ENCODE measurements at regions not wholly inside any gene's neighbourhood (a gene's known extent, or its start where the extent isn't known, plus 50 kb on each side); places are given as distances from the start of the nearest gene placed in this dataset.

- no peak for TF ChIP-seq CTCF (IDR thresholded peaks at IDR 0.05)
- no peak for TF ChIP-seq ZFX (IDR thresholded peaks at IDR 0.05; ENCODE audit: borderline replicate concordance)
Measured at GRCh38 chr22:48581796-48582469, 1245.7 kb downstream of the BRD1 start.

GRCh38 chr22:48581205-48581766 lies 1246.4 kb downstream of the BRD1 start:
- no peak overlapping the region for H3K27ac ChIP-seq
- no peak for TF ChIP-seq CTCF (IDR thresholded peaks at IDR 0.05)
- TF ChIP-seq ZFX (IDR thresholded peaks at IDR 0.05; ENCODE audit: borderline replicate concordance), result no peak

More at GRCh38 chr22:48581796-48582469, 1245.7 kb downstream of the BRD1 start:
- no peak overlapping the region for H3K27ac ChIP-seq

- TF ChIP-seq ZFX (IDR thresholded peaks at IDR 0.05; ENCODE audit: borderline replicate concordance) (no peak), CTCF (IDR thresholded peaks at IDR 0.05) (no peak)
- no peak overlapping the region for H3K27ac ChIP-seq
Measured at GRCh38 chr22:48580481-48580970, 1247.1 kb downstream of the BRD1 start.

GRCh38 chr22:48579928-48580309 lies 1247.8 kb downstream of the BRD1 start:
- TF ChIP-seq ZFX (IDR thresholded peaks at IDR 0.05; ENCODE audit: borderline replicate concordance) (no peak), CTCF (IDR thresholded peaks at IDR 0.05) (no peak)
- no peak overlapping the region for H3K27ac ChIP-seq

GRCh38 chr22:48579043-48579927 lies 1248.4 kb downstream of the BRD1 start:
- TF ChIP-seq CTCF (IDR thresholded peaks at IDR 0.05), result no peak
- TF ChIP-seq ZFX (IDR thresholded peaks at IDR 0.05; ENCODE audit: borderline replicate concordance), result no peak
- no peak overlapping the region for H3K27ac ChIP-seq

GRCh38 chr22:48578138-48579042 lies 1249.3 kb downstream of the BRD1 start:
- TF ChIP-seq ZFX (IDR thresholded peaks at IDR 0.05; ENCODE audit: borderline replicate concordance), result no peak
- no peak for TF ChIP-seq CTCF (IDR thresholded peaks at IDR 0.05)
- H3K27ac ChIP-seq, result no peak overlapping the region
